Activated CD4-positive, alpha-beta T cell treated with anti-CD3 and anti-CD28 coated beads, Interleukin-2, amount 50 U/mL, for 4 hours (primary cell): ENCODE measurements at regions not wholly inside any gene's neighbourhood (a gene's known extent, or its start where the extent isn't known, plus 50 kb on each side); places are given as distances from the start of the nearest gene placed in this dataset.
"Not testable (repeated sequence)": the region's sequence is repeated elsewhere in the genome, so short reads cannot be mapped to it uniquely, and the experiment has no call there.

ENCODE experiments used
- DNase-seq, 2 experiments: peaks; one replicate each; pipeline ENCODE4 v3.0.0-alpha.2; 2020

GRCh38 chr3:102688556-102688930 lies 253.7 kb downstream of the ZPLD1 start:
- no peak for DNase-seq

GRCh38 chr3:102691507-102691906 lies 256.7 kb downstream of the ZPLD1 start:
- no peak for DNase-seq

GRCh38 chr3:102699104-102699818 lies 264.4 kb downstream of the ZPLD1 start:
- no peak for DNase-seq

GRCh38 chr3:102699819-102700140 lies 265.0 kb downstream of the ZPLD1 start:
- no peak for DNase-seq

DNA sequence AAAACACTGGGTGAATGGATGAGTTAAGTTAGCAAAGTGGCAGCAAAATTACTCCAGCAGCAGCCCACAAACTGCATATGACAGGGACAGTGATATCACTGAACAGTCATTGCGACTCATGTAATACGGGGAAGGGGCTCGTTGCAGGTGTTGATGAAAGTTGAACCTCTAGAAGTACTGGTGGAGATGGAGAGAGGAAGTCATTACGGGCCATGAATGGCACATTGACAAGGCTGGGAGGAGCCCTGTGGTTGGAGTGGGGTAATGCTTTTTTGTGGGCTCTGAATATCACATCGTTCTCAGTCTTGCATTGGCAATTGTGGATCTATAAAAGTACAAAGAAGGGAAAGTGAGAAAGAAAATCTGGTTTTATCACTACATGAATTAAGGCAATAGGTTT lies 278.1 kb downstream of the ZPLD1 start:
- no peak for DNase-seq

- DNase-seq, result no peak
Observed at GRCh38 chr3:102714567-102714966, 279.8 kb downstream of the ZPLD1 start.

GRCh38 chr3:102715030-102715697 lies 280.3 kb downstream of the ZPLD1 start:
- DNase-seq, result no peak

GRCh38 chr3:102718651-102719050 lies 283.8 kb downstream of the ZPLD1 start:
- no peak for DNase-seq

DNA sequence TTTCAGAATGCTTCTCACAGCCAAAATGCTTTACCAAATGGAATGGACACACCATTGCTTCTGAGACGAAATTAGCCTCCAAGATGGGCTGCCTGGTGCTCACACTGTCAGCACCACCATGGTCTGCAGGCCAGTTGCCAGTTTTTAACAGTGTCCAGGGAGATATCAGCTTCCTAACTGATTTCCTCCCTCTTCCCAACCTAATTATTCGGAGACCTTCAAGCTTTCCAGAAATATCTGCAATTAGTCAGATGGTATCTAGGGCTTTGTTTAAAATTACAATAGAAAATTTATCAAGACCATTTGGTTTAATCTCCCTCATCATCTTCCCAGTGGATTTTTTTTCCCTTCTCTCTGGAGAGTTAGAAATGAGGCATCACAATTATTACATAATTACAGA lies 287.5 kb downstream of the ZPLD1 start:
- no peak for DNase-seq

GRCh38 chr3:102727340-102727739 lies 292.5 kb downstream of the ZPLD1 start:
- no peak for DNase-seq

DNA sequence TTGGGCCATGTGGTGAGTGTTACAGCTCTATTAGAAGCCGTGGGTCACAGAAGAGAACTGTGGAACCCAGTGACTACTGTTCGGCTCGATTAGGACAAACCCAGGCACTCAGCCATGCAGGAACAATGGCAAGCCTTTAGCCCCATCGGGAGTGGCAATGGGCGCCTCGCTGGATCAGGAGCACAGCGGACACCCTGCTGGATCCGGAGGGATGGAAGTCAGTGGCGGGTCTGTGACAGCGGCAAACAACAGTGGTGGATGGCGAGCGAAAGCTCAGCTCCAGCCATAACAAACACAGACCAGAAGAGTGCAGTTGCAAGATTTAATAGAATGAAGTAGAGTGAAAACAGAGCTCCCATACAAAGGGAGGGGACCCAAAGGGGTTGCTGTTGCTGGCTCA lies 297.8 kb downstream of the ZPLD1 start:
- DNase-seq, result not testable (repeated sequence)

DNA sequence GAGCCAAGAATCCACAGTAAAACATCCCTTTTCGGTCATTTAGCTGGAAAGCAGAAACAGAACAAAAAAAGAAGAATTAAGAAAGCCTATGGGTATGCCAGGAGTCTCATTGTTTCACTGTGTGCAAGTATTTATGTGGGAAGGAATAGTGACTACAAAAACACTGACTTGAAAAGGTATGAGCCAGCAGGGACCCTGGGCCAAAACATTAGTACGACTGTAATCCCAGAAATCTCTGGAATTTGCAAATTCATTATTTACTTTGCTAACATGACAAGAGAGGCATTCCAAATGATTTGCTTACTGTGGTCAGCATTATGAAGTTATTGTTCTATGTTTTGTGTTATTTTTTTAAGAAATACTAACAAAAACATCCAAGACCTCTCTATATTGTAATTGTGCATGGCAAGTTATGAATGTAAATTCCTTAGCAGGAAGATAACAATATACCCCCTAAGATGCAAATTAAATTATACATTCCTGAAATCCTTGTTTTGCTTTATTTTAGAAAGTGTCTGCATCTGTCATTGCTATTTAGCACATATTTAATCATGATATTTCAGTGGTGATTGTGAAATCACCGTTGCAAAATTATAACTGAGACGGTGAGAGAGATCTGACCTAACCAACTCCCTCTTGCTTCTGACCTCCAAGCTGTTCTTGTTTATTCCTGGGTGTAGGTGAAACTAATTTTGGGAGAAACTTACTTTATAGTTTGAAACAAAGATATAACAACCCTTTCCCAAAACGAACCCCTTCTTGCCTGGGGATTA lies 299.2 kb downstream of the ZPLD1 start:
- DNase-seq, result no peak

GRCh38 chr3:102735311-102735710 lies 300.5 kb downstream of the ZPLD1 start:
- no peak for DNase-seq

- DNase-seq, result no peak
Observed at GRCh38 chr3:102736288-102736974, 301.6 kb downstream of the ZPLD1 start.

GRCh38 chr3:102736975-102737304 lies 302.1 kb downstream of the ZPLD1 start:
- DNase-seq, result no peak

DNA sequence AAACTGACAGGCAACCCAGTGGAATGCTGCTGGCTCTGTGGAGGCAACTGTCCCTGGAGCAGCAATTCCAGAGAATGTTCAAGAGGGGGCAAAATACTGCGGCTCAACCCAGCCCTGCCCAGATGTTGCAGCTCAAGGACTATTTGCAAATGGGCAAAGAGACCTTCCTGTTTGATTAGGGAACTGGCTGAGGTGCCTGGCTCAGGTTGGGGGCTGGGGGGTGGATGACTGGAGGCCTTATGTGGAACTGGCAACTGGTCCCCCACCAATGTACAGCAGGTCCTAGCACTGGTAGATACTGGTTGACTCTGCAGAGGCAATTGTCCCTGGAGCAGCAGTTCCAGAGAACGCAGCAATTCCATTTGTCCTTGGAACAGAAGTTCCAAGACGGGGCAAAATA lies 302.5 kb downstream of the ZPLD1 start:
- DNase-seq, result no peak

GRCh38 chr3:102741105-102741504 lies 306.3 kb downstream of the ZPLD1 start:
- DNase-seq, result no peak

GRCh38 chr3:102741694-102742093 lies 306.9 kb downstream of the ZPLD1 start:
- DNase-seq, result no peak

DNA sequence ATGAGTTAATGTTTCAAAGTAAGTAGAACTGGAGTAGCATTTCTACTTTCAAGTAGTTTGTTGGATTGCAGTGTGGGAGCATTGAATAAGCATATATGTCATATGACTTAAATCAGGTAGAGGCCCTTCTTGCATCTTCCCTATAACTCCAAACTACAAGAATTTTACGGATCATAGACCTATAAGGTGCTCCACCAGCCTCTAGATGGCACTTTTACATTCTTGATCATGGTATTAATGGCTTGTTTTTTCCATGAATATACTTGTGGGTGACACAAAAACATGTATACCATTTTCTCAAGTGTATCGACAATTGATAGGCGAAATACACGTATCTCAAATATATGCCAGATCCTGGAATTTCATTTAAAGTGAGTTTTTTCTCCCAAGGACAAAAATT lies 311.1 kb downstream of the ZPLD1 start:
- DNase-seq, result no peak

GRCh38 chr3:102747611-102748010 lies 312.8 kb downstream of the ZPLD1 start:
- no peak for DNase-seq

DNA sequence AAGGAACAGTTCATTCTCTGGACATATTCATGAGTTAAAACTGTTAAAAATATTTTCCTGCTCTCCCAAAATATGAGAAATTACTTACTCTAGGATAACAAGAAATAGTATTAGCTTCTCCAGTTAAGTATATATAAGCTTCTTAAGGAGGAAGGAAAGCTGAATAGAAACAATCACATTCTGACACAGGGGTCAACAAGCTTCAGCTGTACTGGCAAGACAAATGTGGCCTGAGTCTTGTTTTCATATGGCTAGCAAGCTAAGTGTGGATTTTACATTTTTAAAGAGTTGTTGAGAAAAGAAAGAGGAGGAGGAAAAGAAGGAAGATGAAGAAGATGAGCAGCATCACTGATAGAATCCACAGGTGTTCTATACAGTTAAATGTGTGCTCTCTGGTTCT lies 313.8 kb downstream of the ZPLD1 start:
- no peak for DNase-seq

- no peak for DNase-seq
Observed at GRCh38 chr3:102750322-102750721, 315.5 kb downstream of the ZPLD1 start.

DNA sequence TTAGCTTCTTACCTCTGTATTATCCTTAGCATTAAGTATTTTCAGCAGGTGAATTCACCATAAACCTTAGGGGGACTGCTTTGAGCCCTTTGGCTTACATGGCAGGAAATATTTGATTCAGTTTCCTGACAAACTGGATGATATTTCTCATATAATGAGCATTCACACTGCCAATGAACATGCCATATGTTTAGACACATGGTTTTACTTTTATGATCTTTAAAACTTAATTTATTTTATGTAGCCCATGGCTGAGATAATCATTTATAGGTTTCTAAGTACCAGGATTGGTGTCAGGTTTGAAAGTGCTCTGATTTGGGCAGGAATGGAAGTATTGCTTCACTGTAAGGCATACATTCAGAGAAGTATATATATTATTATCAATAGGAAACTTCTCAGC lies 319.1 kb downstream of the ZPLD1 start:
- no peak for DNase-seq

- DNase-seq, result no peak
Observed at GRCh38 chr3:102756706-102757105, 321.9 kb downstream of the ZPLD1 start.
